ENCODE measurements at regions not wholly inside any gene's neighbourhood (a gene's known extent, or its start where the extent isn't known, plus 50 kb on each side); places are given as distances from the start of the nearest gene placed in this dataset.

- DNase-seq (ENCODE audit: insufficient read length, low spot score) = no peak
- FAIRE-seq = no peak
- TF ChIP-seq CTCF (IDR thresholded peaks at IDR 0.05; ENCODE audit: insufficient read depth, missing control alignments) = no peak
These were observed 515.0 kb downstream of the CDH26 start for GRCh38 chr20:60473211-60473610.

- no peak for TF ChIP-seq CTCF (IDR thresholded peaks at IDR 0.05; ENCODE audit: insufficient read depth, missing control alignments)
- no peak for DNase-seq (ENCODE audit: insufficient read length, low spot score)
- FAIRE-seq = no peak
These were observed 516.2 kb downstream of the CDH26 start for GRCh38 chr20:60474385-60474910.

- no peak for TF ChIP-seq CTCF (IDR thresholded peaks at IDR 0.05; ENCODE audit: insufficient read depth, missing control alignments)
- FAIRE-seq (no peak), DNase-seq (ENCODE audit: insufficient read length, low spot score) (no peak)
These were observed 517.8 kb downstream of the CDH26 start for GRCh38 chr20:60476045-60476444.

GRCh38 chr20:60477958-60478357, 519.7 kb downstream of the CDH26 start:
- FAIRE-seq (no peak), DNase-seq (ENCODE audit: insufficient read length, low spot score) (no peak)
- TF ChIP-seq CTCF (IDR thresholded peaks at IDR 0.05; ENCODE audit: insufficient read depth, missing control alignments) = no peak

- no peak for DNase-seq (ENCODE audit: insufficient read length, low spot score)
- no peak for TF ChIP-seq CTCF (IDR thresholded peaks at IDR 0.05; ENCODE audit: insufficient read depth, missing control alignments)
- FAIRE-seq = no peak
These were observed 520.3 kb downstream of the CDH26 start for GRCh38 chr20:60478533-60478932.

GRCh38 chr20:60480950-60481742, 522.9 kb downstream of the CDH26 start:
- DNase-seq (ENCODE audit: insufficient read length, low spot score) = no peak

More at GRCh38 chr20:60480950-60481742, 522.9 kb downstream of the CDH26 start:
- no peak for TF ChIP-seq CTCF (IDR thresholded peaks at IDR 0.05; ENCODE audit: insufficient read depth, missing control alignments)
- FAIRE-seq = no peak

Data from D721Med (cell line).